HCT116 (cell line): ENCODE measurements at regions not wholly inside any gene's neighbourhood (a gene's known extent, or its start where the extent isn't known, plus 50 kb on each side); places are given as distances from the start of the nearest gene placed in this dataset.

ENCODE experiments used
- ATAC-seq: fragments of 200-7000 bp; cut with Tn5 transposase; 2 replicates; pipeline ENCODE4 v1.9.1; 2020; ENCODE audit warnings: mild to moderate bottlenecking, moderate library complexity
- BruUV-seq: library from RNA; stranded (reverse); fragments of 400-500 nt; replicated peaks from 2 replicates; lab custom pipeline; 2021; lab: Mats Ljungman, UMichigan
- CTCF ChIA-PET: fragments of 300-600 bp; sonication (Branson Sonifier 250); formaldehyde crosslinking; loops from one replicate; lab custom pipeline; 2021; ENCODE audit warnings: antibody characterized with exemption; lab: Charles Lee
- POLR2A ChIA-PET: fragments of 300-600, 350-600 bp; sonication (Branson Sonifier 250); formaldehyde crosslinking; loops from one replicate; lab custom pipeline; 2021; ENCODE audit warnings: antibody characterized with exemption; lab: Charles Lee
- RAD21 ChIA-PET, 2 experiments: fragments of 300-600 bp; sonication (Branson Sonifier 250); formaldehyde crosslinking; loops; one replicate each; lab custom pipeline; 2023; ENCODE audit warnings: low total read pairs in 2 of 2; ENCODE audit not compliant: uncharacterized antibody in 2 of 2, unreplicated experiment in 2 of 2, low non-redundant PET in 1 of 2; lab: Charles Lee
- DNase-seq: peaks from one replicate; pipeline ENCODE4 v3.0.0-alpha.2; 2010; ENCODE audit warnings: low read depth, low spot score
- H2AFZ ChIP-seq: fragments of 200-600 bp; shearing (Covaris generic), sonication (generic); 2 replicates; pipeline ENCODE4 v1.6.1; 2017; ENCODE audit warnings: low read depth, mixed run types, mixed read lengths, antibody characterized with exemption, low read length; ENCODE audit not compliant: poor library complexity, severe bottlenecking
- H3K27ac ChIP-seq: 2 replicates; pipeline ENCODE4 v1.5.1; 2012; ENCODE audit warnings: low read depth, low read length
- H3K27me3 ChIP-seq: fragments of 200-600 bp; sonication (generic); 2 replicates; pipeline ENCODE4 v1.6.1; 2016; ENCODE audit warnings: mixed run types, low read length, mixed read lengths; ENCODE audit not compliant: insufficient read depth
- H3K36me3 ChIP-seq, 2 experiments: fragments of 200-500 bp in 1 of 2; fragments of 200-600 bp in 1 of 2; sonication (Bioruptor generic) in 1 of 2; sonication (generic) in 1 of 2; 2 replicates each; pipeline versions ENCODE4 v1.5.1 to v1.6.1; 2014 to 2016; ENCODE audit warnings: low read length in 2 of 2, inconsistent platforms in 1 of 2, mixed read lengths in 1 of 2, mixed run types in 1 of 2; ENCODE audit not compliant: insufficient read depth in 2 of 2, control insufficient read depth in 1 of 2
- H3K4me1 ChIP-seq, 2 experiments: fragments of 200-600 bp in 1 of 2; sonication (generic) in 1 of 2; 2 replicates each; pipeline versions ENCODE4 v1.5.1 to v1.6.1; 2012 to 2017; ENCODE audit warnings: low read length in 2 of 2, inconsistent platforms in 1 of 2, mild to moderate bottlenecking in 1 of 2, mixed read lengths in 1 of 2, mixed run types in 1 of 2, moderate library complexity in 1 of 2; ENCODE audit not compliant: insufficient read depth in 2 of 2, control insufficient read depth in 1 of 2
- H3K4me2 ChIP-seq: fragments of 200-600 bp; sonication (generic); 2 replicates; pipeline ENCODE4 v1.6.1; 2017; ENCODE audit warnings: mixed run types, low read length, mixed read lengths
- H3K4me3 ChIP-seq, 2 experiments: fragments of 200-600 bp in 1 of 2; sonication (generic) in 1 of 2; replicated peaks in 1 of 2; 2 replicates each; pipeline ENCODE4 v1.5.1; 2011 to 2016; ENCODE audit warnings: low read length in 2 of 2, control low read depth in 1 of 2, low read depth in 1 of 2, mild to moderate bottlenecking in 1 of 2, mixed read lengths in 1 of 2, mixed run types in 1 of 2
- H3K79me2 ChIP-seq: fragments of 200-600 bp; sonication (generic); 2 replicates; pipeline ENCODE4 v1.6.1; 2017; ENCODE audit warnings: mild to moderate bottlenecking, mixed run types, low read length, moderate library complexity, mixed read lengths; ENCODE audit not compliant: insufficient read depth
- H3K9ac ChIP-seq: fragments of 200-600 bp; sonication (generic); 2 replicates; pipeline ENCODE4 v1.6.1; 2016; ENCODE audit warnings: low read length, mixed read lengths
- H3K9me2 ChIP-seq: fragments of 200-600 bp; sonication (generic), shearing (Covaris generic); 2 replicates; pipeline ENCODE4 v1.6.1; 2017; ENCODE audit warnings: mixed run types, mild to moderate bottlenecking, moderate library complexity; ENCODE audit not compliant: insufficient read depth
- H3K9me3 ChIP-seq, 2 experiments: fragments of 200-500 bp in 1 of 2; fragments of 200-600 bp in 1 of 2; sonication (Bioruptor generic) in 1 of 2; sonication (generic) in 1 of 2; 2 replicates each; pipeline ENCODE4 v1.6.1; 2014 to 2017; ENCODE audit warnings: low read length in 2 of 2, mixed read lengths in 2 of 2, inconsistent platforms in 1 of 2, low read depth in 1 of 2, mild to moderate bottlenecking in 1 of 2, mixed run types in 1 of 2, moderate library complexity in 1 of 2; ENCODE audit not compliant: control insufficient read depth in 1 of 2, insufficient read depth in 1 of 2
- H4K20me1 ChIP-seq: fragments of 200-600 bp; sonication (generic), shearing (Covaris generic); 2 replicates; pipeline ENCODE4 v1.6.1; 2017; ENCODE audit warnings: mixed run types, mild to moderate bottlenecking, moderate library complexity; ENCODE audit not compliant: insufficient read depth
- CBX3 ChIP-seq: IDR thresholded peaks from 2 replicates; pipeline ENCODE4 v1.6.1; 2012; ENCODE audit warnings: low read depth
- CEBPB ChIP-seq: IDR thresholded peaks from 2 replicates; pipeline ENCODE4 v1.6.1; 2012; ENCODE audit warnings: low read depth
- ELF1 ChIP-seq: IDR thresholded peaks from 2 replicates; pipeline ENCODE4 v1.6.1; 2012; ENCODE audit warnings: low read depth, borderline replicate concordance
- EZH2 ChIP-seq: fragments of 200-600 bp; sonication (generic); IDR thresholded peaks from 2 replicates; pipeline ENCODE4 v1.6.1; 2017; ENCODE audit warnings: antibody characterized with exemption, mixed run types
- EZH2phosphoT487 ChIP-seq: fragments of 200-600 bp; IDR thresholded peaks from 2 replicates; pipeline ENCODE4 v1.6.1; 2018; ENCODE audit warnings: antibody characterized with exemption, borderline replicate concordance
- FOSL1 ChIP-seq: IDR thresholded peaks from 2 replicates; pipeline ENCODE4 v1.6.1; 2012; ENCODE audit warnings: low read depth
- JUND ChIP-seq: IDR thresholded peaks from 2 replicates; pipeline ENCODE4 v1.6.1; 2012
- POLR2AphosphoS5 ChIP-seq: IDR thresholded peaks from 2 replicates; pipeline ENCODE4 v1.6.1; 2011; ENCODE audit warnings: mild to moderate bottlenecking, low read depth, low read length, moderate library complexity
- RAD21 ChIP-seq: IDR thresholded peaks from 2 replicates; pipeline ENCODE4 v1.6.1; 2012; ENCODE audit warnings: low read depth, mild to moderate bottlenecking
- REST ChIP-seq: IDR thresholded peaks from 2 replicates; pipeline ENCODE4 v1.6.1; 2012; ENCODE audit warnings: low read depth
- SIN3A ChIP-seq: IDR thresholded peaks from 2 replicates; pipeline ENCODE4 v1.6.1; 2012; ENCODE audit warnings: low read depth
- SP1 ChIP-seq: IDR thresholded peaks from 2 replicates; pipeline ENCODE4 v1.6.1; 2012; ENCODE audit warnings: low read depth
- SRF ChIP-seq: IDR thresholded peaks from 2 replicates; pipeline ENCODE4 v1.6.1; 2012; ENCODE audit warnings: low read depth
- TCF7L2 ChIP-seq: IDR thresholded peaks from 2 replicates; pipeline ENCODE4 v1.7.0; 2011; ENCODE audit warnings: borderline replicate concordance, inconsistent platforms; ENCODE audit not compliant: insufficient read depth, insufficient read length; ENCODE audit errors: extremely low read depth
- YY1 ChIP-seq: IDR thresholded peaks from 2 replicates; pipeline ENCODE4 v1.6.1; 2011; ENCODE audit warnings: low read length, low read depth, moderate library complexity, mild to moderate bottlenecking; ENCODE audit not compliant: insufficient replicate concordance; ENCODE audit errors: extremely low read depth
- ZFX ChIP-seq: fragments of 450-650 bp; IDR thresholded peaks from 2 replicates; pipeline ENCODE4 v1.6.1; 2017
- ZNF274 ChIP-seq: fragments of 200-500 bp; sonication (Bioruptor generic); IDR thresholded peaks from 2 replicates; pipeline ENCODE4 v1.6.1; 2014; ENCODE audit warnings: mild to moderate bottlenecking, low read depth, low read length, inconsistent platforms
- intact Hi-C: fragments of 100-400 bp; cut with micrococcal nuclease; formaldehyde crosslinking; loops from 2 replicates; pipeline ENCODE4 v1.10.0; 2022
- TF ChIP-seq, protein P1 (sequence below): IDR thresholded peaks from 2 replicates; pipeline ENCODE4 v1.6.1; 2012
- TF ChIP-seq, protein P2 (sequence below), 3 experiments: fragments of 200-600 bp in 1 of 3; sonication (generic) in 1 of 3; IDR thresholded peaks in 2 of 3; conservative IDR thresholded peaks in 1 of 3; 2 replicates each; pipeline ENCODE4 v1.5.1; 2012 to 2017; ENCODE audit warnings: low read depth in 2 of 3, low read length in 2 of 3, antibody characterized with exemption in 1 of 3, borderline replicate concordance in 1 of 3, control low read depth in 1 of 3, mild to moderate bottlenecking in 1 of 3, mixed read lengths in 1 of 3, mixed run types in 1 of 3, moderate library complexity in 1 of 3; ENCODE audit not compliant: insufficient read depth in 1 of 3

DNA sequence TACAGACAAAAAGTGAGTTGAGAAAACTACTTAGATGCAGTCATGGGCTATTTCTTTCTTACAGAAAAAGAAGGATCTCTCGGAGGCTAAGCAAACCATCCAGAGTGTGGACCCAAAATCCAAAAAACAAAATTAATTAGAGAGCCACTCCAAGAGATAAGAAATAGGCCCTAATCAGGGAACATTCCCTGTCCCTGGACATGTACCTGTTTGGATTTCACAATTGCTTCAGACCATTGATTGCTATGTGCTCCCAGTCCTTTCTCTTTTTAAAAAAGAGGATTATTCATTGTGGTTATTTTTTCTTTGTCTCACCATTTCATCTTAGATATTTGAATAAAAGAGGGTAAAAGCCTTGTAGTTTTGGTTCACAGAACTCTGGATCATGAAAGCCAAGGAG is 549.9 kb downstream of the ETNK1 start:
- DNase-seq, result no peak
- Histone ChIP-seq H4K20me1 (no peaks in the 10 kb centered on the region), H3K9me3 (peaks cover 4 to 26% of the 10 kb centered on the region in 2 experiments; a peak in 2 of 4 replicates), H3K9ac (no peak overlapping the region), H3K4me2 (no peak overlapping the region), H3K4me1 (no peaks in the 10 kb centered on the region), H3K36me3 (no peaks in the 10 kb centered on the region; a peak in 1 of 4 replicates), H3K79me2 (no peaks in the 10 kb centered on the region), H2AFZ (no peak overlapping the region), H3K27me3 (no peaks in the 10 kb centered on the region), H3K4me3 (no peak overlapping the region), H3K9me2 (no peaks in the 10 kb centered on the region)
- no TSS peak for BruUV-seq
- CTCF ChIA-PET, result no interaction called here
- intact Hi-C loops, result no loop called here
- POLR2A ChIA-PET, result no interaction called here
- TF ChIP-seq ELF1, result no peak
- TF ChIP-seq EZH2, result no peak
- no peak for TF ChIP-seq FOSL1
- TF ChIP-seq SIN3A, result no peak
- no peak for TF ChIP-seq CBX3
- no peak for TF ChIP-seq ZFX
- no peak for TF ChIP-seq POLR2AphosphoS5
- TF ChIP-seq JUND, result no peak
- no peak for TF ChIP-seq SRF
- no peak for TF ChIP-seq SP1
- TF ChIP-seq, protein P1, sequence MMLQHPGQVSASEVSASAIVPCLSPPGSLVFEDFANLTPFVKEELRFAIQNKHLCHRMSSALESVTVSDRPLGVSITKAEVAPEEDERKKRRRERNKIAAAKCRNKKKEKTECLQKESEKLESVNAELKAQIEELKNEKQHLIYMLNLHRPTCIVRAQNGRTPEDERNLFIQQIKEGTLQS, result no peak
- no peak for TF ChIP-seq YY1
- TF ChIP-seq ZNF274, result no peak
- TF ChIP-seq RAD21, result no peak
- TF ChIP-seq EZH2phosphoT487, result no peak
- TF ChIP-seq CEBPB, result no peak
- TF ChIP-seq, protein P2, sequence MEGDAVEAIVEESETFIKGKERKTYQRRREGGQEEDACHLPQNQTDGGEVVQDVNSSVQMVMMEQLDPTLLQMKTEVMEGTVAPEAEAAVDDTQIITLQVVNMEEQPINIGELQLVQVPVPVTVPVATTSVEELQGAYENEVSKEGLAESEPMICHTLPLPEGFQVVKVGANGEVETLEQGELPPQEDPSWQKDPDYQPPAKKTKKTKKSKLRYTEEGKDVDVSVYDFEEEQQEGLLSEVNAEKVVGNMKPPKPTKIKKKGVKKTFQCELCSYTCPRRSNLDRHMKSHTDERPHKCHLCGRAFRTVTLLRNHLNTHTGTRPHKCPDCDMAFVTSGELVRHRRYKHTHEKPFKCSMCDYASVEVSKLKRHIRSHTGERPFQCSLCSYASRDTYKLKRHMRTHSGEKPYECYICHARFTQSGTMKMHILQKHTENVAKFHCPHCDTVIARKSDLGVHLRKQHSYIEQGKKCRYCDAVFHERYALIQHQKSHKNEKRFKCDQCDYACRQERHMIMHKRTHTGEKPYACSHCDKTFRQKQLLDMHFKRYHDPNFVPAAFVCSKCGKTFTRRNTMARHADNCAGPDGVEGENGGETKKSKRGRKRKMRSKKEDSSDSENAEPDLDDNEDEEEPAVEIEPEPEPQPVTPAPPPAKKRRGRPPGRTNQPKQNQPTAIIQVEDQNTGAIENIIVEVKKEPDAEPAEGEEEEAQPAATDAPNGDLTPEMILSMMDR (IDR thresholded peaks at IDR 0.05 in 2 of 3, conservative IDR thresholded peaks at IDR 0.05 in 1 of 3; ENCODE audit: borderline replicate concordance in 1 of 3, insufficient read depth in 1 of 3, low read depth in 2 of 3, low read length in 2 of 3), result no peak
- TF ChIP-seq TCF7L2, result no peak
- no peak for TF ChIP-seq REST
- TF ChIP-seq, all 23 proteins: peak for 0
- no peak overlapping the region for H3K27ac ChIP-seq
- RAD21 ChIA-PET, result no interaction called here
- no peak for ATAC-seq
